GM12873 (cell line): ENCODE measurements at regions not wholly inside any gene's neighbourhood (a gene's known extent, or its start where the extent isn't known, plus 50 kb on each side); places are given as distances from the start of the nearest gene placed in this dataset.

Experiments
- TF ChIP-seq, protein P1 (sequence below): IDR thresholded peaks from 2 replicates; pipeline ENCODE4 v1.5.1; 2012; ENCODE audit warnings: low read depth, mild to moderate bottlenecking, moderate library complexity, low read length, control low read depth; ENCODE audit not compliant: insufficient read depth; ENCODE audit errors: missing control alignments

DNA sequence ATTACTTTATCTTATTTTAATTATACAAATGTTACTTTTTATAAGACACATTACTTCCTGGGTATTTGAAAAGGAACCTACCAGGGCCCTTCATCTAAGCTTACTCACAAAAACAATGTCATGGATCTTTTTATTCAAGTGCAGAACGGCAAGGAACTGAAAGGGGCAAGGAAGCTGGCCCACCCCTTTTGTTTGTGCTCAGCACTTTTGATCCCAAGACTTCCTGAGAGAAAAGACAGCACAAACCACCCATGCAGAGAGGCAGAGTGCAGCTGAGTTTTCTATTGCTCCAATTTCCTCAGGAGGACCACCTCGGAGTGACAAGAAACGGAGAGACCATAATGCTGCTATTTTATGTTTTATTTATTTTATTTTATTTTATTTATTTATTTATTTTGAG lies 232.0 kb upstream of the NRP1 start:
- TF ChIP-seq, protein P1, sequence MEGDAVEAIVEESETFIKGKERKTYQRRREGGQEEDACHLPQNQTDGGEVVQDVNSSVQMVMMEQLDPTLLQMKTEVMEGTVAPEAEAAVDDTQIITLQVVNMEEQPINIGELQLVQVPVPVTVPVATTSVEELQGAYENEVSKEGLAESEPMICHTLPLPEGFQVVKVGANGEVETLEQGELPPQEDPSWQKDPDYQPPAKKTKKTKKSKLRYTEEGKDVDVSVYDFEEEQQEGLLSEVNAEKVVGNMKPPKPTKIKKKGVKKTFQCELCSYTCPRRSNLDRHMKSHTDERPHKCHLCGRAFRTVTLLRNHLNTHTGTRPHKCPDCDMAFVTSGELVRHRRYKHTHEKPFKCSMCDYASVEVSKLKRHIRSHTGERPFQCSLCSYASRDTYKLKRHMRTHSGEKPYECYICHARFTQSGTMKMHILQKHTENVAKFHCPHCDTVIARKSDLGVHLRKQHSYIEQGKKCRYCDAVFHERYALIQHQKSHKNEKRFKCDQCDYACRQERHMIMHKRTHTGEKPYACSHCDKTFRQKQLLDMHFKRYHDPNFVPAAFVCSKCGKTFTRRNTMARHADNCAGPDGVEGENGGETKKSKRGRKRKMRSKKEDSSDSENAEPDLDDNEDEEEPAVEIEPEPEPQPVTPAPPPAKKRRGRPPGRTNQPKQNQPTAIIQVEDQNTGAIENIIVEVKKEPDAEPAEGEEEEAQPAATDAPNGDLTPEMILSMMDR, result no peak

DNA sequence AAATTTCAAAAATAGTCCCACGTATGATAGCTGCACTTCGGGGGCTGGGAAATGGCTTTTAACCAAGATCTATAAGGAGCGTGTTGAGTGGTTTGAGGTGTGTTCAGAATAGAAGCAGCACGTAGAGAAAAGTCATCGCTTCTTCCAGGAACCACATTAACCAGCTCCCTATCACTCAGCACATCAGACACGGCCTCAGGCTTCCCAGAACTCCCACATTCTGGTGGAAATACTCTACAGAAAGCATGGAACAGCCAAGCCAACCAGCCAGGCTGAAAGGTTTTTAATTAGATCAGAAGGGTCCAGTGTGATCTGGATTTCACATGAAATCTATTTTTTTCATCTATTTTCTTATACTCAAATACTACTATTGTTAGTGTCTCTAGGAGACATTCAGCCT lies 231.5 kb upstream of the NRP1 start:
- TF ChIP-seq, protein P1, result no peak

DNA sequence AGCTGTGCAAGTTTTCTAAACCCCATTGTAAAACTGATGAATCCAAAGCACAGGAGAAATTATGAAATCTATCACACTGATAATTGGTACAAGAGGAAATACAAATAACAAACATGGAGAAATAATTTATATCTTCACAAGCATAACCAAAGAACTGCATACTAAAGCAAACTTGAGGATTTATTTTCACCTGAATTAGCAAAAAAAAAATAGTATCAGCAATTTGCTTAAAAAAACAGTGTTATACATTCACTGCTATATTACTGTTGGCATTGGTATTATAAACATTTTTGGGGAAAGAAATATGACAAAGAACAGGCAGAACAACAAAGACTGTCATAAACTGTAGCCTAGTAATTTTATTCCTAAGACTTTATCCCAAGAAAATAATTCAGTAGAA lies 230.8 kb upstream of the NRP1 start:
- TF ChIP-seq, protein P1, result no peak

DNA sequence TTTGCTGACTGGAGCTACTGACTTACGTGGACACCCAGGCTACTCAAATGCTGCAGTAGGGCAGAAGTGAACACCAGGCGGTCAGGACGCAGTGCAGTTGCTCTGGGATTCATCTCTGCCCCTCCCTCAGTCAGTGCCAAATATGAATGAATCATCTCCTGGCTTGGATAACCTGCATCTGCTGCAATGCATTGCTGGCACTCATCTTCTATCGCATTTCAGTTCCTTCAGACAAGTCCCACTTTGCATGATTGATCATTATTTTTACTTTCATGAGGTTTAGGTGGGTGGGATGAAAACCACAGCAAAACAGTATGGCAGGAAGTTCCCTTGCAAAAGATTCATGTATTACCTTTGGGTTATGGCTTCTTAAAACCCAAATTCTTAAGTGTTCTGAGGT lies 224.6 kb upstream of the NRP1 start:
- TF ChIP-seq, protein P1, result no peak

DNA sequence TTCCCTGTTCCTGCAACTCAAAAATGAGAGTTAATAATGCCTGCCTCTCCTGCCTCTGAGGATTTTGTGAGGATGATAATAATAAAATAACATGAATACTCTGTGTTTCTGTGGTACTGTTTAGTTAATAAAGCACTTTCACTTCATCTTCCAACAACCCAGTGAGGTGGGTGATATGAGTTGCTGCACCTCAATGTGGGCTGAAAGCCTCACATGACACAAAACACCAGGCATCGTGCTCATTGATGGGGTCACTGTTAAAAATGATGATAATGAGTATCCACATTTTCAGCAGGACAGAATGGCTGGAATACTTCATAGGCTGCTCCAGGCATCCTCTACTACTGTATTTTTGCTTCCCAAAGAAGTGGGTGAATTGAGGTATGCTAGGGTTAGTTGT lies 222.8 kb upstream of the NRP1 start:
- TF ChIP-seq, protein P1, result no peak

DNA sequence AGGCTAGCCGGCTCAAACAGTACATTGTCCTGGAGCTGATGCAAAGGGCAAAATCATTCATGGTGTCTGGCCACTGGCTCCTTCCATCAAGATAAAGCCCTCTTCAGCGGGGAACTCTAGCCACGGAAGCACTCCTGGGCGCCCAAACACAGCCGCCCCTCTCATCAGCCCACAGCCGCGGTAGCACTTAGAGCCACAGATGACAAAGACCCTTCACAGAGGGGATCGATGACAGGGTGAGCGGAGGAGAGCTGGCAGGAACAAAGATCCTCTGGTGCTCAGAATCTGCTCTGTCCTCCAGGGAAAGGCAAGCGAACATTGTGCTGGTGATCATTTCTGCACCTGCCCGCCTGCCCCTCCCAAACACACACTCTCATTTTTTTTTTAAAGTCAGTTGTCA lies 222.2 kb upstream of the NRP1 start:
- TF ChIP-seq, protein P1, result no peak

DNA sequence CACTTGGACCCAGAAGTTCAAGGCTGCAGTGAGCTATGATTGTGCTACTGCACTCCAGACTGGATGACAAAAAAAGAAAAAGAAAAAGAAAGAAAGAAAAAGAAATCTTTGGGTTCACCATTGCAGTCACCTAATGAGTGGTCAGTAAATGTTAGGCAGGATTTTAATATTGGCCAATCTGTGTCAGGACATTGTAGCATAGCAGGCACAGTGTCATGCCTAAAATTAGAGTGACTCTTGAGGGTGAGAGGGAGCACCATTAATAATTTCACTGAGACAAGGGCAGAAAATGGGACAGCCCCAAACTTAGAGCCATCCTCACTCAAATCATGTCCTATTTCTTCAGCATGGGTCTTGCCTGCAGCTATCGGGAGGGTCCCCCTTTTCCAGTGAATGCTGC lies 221.6 kb upstream of the NRP1 start:
- TF ChIP-seq, protein P1, result no peak
